ENCODE measurements at regions not wholly inside any gene's neighbourhood (a gene's known extent, or its start where the extent isn't known, plus 50 kb on each side); places are given as distances from the start of the nearest gene placed in this dataset.

DNA sequence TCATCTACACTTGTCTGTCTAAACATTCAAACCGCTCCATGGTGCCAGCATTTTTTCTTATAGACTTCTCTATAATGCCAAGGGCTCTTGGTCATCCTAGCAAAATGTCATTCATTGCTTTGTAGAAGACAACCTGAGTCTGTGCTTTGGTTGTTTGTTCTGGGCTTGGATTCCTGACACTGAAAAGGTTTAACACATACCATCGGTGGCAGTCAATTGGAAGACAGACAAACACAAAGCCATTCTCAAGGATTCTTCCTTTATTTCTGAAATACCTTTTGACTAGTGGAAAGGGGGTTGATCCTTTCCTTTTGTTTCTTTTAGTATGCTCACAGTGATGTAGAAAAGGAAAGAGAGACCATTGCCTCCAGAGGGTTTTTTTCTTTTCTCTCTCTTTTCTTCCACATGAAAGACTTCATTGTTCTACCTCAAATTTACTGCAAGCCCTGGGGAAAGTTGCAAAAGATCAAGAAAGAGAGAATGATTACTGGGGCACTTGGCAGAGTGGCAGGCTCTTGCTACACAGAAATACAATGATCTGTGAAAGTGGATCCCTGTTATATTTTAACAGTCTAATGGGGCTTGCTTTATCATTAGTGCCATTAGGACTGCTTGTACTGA lies 66.4 kb upstream of the TMC1 start:
- no peak for TF ChIP-seq ZFP36 (IDR thresholded peaks at IDR 0.05; ENCODE audit: borderline replicate concordance, low read depth, low read length, partially characterized antibody)
- no peak for TF ChIP-seq MEIS1 (CRISPR knock-in tag; IDR thresholded peaks at IDR 0.05; ENCODE audit: borderline replicate concordance)
- no peak for TF ChIP-seq TOE1 (CRISPR knock-in tag; IDR thresholded peaks at IDR 0.05)
- TF ChIP-seq, protein P1, sequence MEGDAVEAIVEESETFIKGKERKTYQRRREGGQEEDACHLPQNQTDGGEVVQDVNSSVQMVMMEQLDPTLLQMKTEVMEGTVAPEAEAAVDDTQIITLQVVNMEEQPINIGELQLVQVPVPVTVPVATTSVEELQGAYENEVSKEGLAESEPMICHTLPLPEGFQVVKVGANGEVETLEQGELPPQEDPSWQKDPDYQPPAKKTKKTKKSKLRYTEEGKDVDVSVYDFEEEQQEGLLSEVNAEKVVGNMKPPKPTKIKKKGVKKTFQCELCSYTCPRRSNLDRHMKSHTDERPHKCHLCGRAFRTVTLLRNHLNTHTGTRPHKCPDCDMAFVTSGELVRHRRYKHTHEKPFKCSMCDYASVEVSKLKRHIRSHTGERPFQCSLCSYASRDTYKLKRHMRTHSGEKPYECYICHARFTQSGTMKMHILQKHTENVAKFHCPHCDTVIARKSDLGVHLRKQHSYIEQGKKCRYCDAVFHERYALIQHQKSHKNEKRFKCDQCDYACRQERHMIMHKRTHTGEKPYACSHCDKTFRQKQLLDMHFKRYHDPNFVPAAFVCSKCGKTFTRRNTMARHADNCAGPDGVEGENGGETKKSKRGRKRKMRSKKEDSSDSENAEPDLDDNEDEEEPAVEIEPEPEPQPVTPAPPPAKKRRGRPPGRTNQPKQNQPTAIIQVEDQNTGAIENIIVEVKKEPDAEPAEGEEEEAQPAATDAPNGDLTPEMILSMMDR (CRISPR knock-in tag; IDR thresholded peaks at IDR 0.05) = no peak
- TF ChIP-seq, protein P2, sequence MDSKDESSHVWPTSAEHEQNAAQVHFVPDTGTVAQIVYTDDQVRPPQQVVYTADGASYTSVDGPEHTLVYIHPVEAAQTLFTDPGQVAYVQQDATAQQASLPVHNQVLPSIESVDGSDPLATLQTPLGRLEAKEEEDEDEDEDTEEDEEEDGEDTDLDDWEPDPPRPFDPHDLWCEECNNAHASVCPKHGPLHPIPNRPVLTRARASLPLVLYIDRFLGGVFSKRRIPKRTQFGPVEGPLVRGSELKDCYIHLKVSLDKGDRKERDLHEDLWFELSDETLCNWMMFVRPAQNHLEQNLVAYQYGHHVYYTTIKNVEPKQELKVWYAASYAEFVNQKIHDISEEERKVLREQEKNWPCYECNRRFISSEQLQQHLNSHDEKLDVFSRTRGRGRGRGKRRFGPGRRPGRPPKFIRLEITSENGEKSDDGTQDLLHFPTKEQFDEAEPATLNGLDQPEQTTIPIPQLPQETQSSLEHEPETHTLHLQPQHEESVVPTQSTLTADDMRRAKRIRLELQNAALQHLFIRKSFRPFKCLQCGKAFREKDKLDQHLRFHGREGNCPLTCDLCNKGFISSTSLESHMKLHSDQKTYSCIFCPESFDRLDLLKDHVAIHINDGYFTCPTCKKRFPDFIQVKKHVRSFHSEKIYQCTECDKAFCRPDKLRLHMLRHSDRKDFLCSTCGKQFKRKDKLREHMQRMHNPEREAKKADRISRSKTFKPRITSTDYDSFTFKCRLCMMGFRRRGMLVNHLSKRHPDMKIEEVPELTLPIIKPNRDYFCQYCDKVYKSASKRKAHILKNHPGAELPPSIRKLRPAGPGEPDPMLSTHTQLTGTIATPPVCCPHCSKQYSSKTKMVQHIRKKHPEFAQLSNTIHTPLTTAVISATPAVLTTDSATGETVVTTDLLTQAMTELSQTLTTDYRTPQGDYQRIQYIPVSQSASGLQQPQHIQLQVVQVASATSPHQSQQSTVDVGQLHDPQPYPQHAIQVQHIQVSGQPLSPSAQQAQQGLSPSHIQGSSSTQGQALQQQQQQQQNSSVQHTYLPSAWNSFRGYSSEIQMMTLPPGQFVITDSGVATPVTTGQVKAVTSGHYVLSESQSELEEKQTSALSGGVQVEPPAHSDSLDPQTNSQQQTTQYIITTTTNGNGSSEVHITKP (CRISPR knock-in tag; IDR thresholded peaks at IDR 0.05; ENCODE audit: low read depth) = no peak
- TF ChIP-seq, protein P3, sequence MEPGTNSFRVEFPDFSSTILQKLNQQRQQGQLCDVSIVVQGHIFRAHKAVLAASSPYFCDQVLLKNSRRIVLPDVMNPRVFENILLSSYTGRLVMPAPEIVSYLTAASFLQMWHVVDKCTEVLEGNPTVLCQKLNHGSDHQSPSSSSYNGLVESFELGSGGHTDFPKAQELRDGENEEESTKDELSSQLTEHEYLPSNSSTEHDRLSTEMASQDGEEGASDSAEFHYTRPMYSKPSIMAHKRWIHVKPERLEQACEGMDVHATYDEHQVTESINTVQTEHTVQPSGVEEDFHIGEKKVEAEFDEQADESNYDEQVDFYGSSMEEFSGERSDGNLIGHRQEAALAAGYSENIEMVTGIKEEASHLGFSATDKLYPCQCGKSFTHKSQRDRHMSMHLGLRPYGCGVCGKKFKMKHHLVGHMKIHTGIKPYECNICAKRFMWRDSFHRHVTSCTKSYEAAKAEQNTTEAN (CRISPR knock-in tag; conservative IDR thresholded peaks at IDR 0.05) = no peak
- TF ChIP-seq ZNF891 (CRISPR knock-in tag; IDR thresholded peaks at IDR 0.05) = no peak
- TF ChIP-seq POGZ (CRISPR knock-in tag; IDR thresholded peaks at IDR 0.05) = no peak
- no peak for TF ChIP-seq CCDC6 (CRISPR knock-in tag; IDR thresholded peaks at IDR 0.05)
- no peak for TF ChIP-seq ZSCAN9 (CRISPR knock-in tag; IDR thresholded peaks at IDR 0.05; ENCODE audit: borderline replicate concordance)
- no peak for TF ChIP-seq ELF4 (CRISPR knock-in tag; IDR thresholded peaks at IDR 0.05; ENCODE audit: borderline replicate concordance)
